NCI-H2227 (cell line): ENCODE measurements at regions not wholly inside any gene's neighbourhood (a gene's known extent, or its start where the extent isn't known, plus 50 kb on each side); places are given as distances from the start of the nearest gene placed in this dataset.

ENCODE experiments used
- DNase-seq: peaks from one replicate; lab custom pipeline; 2025; ENCODE audit not compliant: unreplicated experiment; lab: John Stamatoyannopoulos, UW

DNA sequence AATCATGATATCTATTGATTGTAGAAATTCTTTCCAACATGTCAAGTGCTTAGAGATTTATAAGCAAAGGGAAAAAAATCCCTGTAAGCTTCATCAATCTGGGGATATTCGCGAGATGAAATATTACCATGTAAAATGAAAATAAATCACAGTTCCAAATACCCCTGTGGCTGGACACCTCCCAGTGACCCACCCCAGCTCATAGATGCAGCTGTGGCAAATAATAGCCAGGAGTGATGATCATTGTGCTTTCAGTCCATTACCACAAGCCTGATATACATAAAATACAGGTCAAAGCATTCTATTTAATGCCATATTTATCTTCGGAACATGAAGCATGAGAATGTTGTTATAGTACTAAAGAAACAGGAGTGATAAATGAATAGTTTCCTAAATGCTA, 274.9 kb upstream of the LRRC7 start:
- no peak for DNase-seq

DNA sequence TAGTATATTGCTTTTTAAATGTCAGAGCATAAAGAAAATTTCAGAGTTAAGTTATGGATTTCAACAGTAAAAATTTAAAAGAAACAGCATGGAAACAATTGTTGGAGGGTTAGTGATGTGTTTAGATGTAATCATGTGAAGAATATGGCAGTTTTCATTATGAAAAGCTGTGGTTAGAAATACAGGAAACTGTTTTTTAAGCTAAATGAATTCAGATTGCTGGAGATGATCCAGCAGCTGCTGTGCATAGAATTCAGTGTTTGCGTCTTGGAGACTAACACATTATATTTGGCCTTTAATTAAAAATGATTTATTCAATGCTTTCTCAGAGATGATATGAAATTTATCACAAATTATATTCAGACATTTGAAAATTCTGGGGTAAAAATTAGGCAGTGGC, 273.6 kb upstream of the LRRC7 start:
- DNase-seq = no peak

DNA sequence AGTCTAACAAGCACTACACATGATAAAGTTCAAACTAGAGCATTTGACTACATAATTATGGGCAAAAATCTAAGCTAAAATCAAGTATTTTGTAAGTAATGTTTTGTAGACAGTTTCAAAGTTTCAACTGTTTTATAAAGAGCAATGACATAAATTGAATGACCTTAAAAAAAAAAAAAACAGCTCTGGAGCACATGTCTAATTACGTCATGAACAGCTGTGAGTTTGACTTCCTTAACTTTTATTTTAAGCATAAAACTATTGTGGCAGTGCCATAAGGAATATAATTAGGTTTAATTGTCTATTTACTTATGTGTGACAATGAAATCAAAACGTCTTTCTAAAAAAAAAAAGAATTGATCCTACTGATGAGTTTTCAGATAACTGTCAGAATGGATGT, 272.5 kb upstream of the LRRC7 start:
- DNase-seq = no peak

DNA sequence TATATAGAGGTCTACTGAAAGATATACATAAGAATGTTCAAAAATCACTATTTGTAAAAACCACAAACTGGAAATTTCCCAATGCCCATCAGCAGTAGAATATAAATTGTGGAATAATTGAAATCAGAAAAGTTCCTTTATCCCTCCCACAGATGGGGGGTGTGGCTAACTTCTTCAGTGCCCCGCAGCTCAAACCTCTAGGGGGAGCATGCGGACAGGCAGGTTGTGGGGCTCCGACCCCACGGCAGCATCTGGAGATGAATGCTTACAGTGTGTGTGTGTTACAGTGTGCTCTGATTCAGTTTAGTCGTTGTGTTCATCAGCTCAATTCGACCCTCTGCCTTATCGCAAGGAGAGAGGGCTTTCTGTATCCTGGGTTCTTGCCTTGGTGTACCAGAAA, 262.1 kb upstream of the LRRC7 start:
- no peak for DNase-seq

DNA sequence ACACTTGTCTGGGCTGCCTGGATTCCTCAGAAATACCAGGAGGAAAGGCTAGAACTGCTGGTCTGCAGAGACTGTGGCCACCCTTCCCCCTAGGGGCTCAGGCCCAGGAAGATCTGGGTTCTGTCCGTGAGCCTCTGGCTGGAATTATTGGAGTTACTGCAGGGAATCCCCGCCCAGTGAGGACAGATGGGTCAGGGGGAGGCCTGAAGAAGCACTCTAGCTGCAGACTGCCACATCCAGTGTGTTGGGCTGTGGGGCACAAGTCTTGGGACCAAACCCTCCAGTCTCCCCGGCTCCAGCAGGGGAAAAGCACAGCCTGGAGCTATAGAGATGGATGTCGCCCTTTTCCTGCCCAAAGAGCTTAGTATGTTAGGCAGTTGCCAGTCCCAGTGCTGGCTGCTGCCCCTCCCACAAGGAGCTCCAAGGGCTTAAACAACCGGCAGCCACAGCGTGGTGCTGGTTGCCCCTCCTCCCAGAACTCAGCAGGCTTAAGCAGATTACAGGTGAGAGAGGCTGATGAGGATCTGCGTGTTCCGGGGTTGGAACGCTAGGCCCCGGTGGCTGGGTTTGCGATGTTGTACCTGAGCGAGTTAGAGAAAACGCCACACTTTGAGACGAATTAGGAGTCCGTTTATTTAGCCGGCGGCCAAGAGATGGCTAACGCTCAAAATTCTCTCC, 255.5 kb upstream of the LRRC7 start:
- DNase-seq = no peak

DNA sequence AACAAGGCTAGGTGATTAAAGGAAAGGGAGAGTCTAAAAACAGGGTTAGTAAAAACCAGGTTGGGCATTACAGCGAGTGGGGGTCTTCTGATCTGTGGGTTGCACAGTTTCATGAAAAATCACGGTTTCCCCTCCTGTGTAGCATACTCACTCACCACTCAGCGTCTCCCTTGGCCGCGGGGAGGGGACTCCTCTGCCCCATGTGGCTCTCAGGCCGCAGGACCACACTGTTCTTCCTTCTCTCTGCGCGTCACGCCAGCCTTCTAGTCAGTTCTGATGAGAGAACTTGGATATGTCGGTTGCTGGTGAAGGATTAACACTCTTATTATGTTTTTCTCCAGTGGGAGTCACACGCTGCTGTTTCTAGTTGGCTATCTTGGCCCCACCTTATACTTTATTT, 254.6 kb upstream of the LRRC7 start:
- no peak for DNase-seq

DNA sequence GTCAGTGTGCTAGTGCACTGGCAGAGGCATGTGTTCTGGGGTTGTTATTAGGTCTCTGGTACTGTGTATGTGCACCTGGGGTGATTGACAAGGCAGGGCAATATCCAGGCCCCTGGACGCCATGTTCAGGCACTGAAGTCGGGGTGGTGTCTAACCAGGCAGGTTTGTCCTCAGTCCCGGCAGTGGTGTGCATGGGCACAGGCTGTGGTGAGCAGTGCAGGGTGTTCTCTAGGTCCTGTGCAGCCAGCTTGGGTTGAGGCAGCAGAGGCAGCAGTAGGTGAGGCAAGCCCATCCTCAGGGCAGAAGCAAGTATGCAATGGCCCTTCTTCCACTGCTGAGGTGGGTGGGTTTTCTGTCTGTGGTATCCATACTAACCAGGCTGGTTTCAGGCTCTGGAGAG, 252.3 kb upstream of the LRRC7 start:
- DNase-seq = no peak

DNA sequence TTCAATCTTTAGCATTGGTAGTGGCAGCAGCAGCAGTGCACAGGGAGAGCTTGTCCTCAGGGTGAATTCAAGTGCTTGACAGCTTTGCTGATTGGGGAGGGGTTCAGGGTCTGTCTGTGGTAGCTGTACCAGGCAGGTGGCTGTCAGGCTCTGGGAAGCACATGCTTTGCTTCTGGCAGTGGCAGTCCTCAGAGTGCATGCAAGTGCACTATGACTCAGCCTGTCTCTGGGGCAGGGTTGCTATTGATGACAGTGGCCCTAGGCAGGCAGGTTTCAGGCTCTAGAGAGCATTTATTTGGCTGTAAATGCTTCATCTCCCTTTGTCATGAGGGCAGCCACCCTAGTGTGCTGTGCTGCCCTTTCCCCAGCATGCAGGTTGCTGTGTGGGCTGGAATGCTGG, 251.9 kb upstream of the LRRC7 start:
- DNase-seq = no peak

DNA sequence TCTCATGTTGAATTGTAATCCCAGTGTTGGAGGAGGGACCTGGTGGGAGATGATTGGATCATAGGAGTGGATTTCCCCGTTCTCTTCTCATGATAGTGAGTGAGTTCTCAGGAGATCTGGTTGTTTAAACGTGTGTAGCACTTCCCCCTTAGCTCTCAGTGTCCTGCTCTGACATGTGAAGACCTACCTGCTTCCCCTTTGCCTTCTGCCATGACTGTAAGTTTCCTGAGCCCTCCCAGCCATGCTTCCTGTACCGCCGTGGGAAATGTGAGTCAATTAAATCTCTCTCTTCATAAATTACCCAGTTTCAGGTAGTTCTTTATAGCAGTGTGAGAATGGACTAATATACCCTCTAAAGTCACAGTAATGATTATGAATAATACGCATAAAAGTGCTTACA, 248.4 kb upstream of the LRRC7 start:
- no peak for DNase-seq

DNA sequence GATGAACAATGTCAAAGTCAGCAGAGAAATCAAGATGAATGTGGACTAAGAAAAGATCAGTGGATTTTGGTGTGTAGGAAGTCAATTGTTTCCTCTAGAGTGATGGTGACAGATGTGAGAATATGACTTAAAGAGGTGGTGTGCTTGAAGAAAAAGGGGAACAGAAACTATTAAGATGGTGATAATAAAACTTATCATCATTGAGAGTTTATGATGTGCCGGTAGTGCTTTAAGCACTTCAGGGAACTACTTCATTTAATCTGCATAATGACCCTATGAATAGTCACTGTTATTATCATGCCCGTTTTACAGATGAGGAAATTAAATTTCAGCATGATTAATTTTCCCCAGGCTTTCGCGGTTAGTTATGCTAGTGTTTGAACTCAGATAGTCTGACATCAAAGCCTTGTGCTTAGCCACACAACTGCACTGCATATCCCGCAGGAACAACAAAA, 246.9 kb upstream of the LRRC7 start:
- no peak for DNase-seq

DNA sequence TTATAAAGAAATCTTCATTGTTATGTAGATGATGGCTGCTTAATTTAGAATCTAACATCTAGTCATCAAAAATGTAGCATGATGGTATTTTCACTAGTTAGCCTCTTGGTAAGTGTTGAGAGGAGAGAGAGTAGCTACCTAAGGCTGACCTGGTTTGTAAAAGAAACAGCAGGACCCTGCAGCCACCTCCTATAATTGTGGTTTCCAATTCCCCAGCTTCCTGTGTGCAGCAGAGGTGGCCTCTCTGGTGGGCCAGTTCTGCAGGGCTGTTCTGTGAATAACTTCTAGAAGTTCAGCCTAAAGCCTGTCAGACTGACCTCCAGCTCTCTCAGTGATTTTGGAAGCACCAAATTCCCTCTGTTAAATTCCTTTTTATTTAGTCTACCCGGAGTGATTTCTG, 246.4 kb upstream of the LRRC7 start:
- DNase-seq = no peak

DNA sequence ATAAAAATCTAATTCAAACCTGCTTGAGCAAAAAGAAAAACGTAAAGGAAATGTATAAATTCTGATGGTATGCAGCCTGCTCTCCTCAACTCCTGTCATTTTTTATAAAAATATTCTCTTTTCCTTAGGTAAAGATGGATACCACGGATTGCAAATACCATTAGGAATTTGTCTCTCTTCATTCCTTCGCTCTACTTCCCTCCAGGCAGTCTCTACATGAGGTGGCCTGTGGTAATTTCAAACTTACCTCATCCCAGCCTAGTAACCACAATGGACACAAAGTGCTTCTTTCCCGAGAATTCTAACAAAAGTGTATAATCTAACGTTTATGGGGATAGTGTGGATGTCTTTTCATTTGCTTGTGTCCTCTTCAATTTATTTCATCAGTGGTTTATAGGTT, 239.5 kb upstream of the LRRC7 start:
- DNase-seq = no peak

DNA sequence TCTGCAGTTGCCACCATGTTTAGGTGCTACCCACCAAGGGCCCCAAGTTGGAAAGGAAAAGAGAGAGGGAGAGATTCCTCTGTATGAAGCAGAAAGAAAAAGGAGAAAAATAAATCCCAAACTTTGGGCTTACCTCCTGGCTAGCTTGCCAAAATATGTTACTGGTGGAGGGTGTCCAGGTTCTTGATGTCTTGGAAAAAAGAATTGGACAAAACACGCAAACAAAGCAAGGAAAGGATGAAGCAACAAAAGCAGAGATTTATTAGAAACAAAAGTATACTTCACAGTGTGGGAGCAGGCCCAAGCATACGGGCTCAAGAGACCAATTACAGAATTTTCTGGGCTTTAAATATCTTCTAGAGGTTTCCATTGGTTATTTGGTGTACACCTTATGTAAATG, 204.5 kb upstream of the LRRC7 start:
- no peak for DNase-seq

DNA sequence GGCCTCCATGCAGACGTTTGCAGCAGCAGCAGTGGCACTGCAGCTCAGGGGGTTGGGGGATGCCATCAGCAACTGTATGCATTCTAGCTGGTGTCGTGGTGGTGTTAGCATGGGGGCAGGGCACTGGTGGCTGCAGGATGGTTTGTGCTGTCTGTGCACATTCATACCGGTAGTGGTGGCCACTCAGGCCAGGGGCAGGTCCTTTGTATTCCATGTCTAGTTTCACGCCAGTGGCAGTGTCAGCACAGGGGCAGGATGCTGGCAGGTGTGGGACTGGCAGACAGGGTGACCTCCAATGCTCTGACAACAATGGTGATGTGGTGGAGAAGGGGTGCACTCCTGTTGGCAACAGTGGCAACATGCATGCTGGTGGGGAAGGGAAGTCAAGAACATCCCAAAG, 194.2 kb upstream of the LRRC7 start:
- no peak for DNase-seq

DNA sequence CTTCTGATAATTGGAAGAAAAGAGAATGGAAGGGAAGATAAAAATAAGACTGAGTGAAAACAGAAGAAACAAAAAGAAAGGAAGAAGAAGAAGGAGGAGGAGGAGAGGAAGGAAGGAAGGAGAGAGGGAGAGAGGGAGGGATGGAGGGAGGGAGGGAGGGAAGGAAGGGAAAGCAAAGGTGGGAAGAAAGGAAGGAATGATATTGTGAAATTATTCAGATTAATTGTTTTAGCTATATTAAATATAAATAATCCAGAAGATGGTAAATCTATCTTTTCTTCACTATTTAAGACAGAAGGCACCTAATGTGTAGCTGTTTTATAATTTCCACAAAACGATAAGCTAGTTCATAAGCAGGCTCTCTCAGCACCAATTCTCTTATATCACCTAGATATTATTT, 191.3 kb upstream of the LRRC7 start:
- DNase-seq = no peak

DNA sequence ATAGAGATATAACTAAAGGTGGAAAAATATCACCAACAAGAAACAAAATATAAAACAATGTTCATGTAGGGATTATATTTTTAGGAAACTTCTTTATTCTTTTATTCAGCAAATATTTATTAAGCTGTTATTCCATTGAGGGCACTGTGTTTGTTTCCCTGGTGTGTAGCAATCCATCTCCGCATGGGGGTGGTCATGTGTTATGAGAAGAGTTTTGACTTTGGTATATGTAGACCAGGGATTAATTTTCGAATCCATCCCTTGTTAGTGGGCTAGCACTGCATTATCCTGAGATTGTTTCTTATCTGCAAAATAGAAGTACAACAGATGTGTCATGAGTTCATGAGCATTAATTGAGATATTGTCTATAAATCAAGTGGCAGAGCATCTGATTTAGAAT, 190.2 kb upstream of the LRRC7 start:
- no peak for DNase-seq

DNA sequence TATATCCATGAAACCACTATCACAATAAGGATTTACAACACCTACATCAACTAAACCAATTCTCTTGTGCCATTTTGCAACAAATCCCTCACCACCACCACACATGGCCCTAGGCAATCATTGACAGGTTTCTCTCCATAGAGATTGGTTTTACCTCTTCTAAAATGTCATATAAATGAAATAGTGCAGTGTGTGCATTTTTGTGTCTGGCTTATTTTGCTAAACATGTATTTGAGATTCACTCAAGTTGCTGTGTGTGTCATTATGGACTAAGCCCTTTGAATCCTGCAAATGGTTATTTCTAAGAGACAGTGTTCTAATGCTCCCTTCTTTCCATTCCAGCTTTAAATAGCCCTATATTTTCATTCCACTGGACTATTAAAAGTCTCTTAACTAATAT, 179.7 kb upstream of the LRRC7 start:
- no peak for DNase-seq

DNA sequence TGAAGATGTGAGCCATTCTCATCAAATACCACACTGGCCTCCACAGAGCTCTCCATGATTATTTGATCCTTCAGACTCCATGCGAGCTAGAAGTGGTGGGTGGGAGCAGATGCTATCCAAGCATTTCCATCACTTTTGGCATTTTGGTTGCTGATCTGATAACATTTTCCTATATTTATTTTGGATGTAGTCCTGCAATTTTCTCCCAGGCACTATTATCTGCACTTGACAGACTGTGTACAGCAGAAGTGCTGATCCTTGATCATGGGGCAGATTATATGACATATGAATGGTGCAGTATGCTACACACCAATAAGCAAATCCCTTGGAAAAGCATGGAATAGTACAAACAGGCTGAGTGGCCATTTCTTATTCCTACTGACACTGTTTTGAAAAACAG, 167.6 kb upstream of the LRRC7 start:
- DNase-seq = no peak

DNA sequence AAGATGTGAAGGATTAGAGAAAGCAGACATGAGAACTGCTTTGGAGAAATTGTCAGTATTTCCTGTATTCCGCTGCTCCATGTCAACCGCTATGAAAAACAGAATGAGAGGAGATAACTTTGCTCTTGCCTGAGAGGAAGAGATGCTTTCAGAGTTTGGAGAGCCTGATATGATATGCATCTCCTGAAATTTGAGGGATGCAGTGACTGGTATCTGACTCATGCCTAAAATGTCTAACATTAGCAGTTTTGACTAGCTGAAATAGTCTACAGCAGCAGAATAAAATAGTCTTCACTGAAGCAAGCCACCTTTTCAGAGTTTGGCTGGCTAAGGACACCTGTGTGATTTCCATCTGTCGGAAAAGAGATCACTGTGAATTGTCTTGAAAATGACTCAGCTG, 165.8 kb upstream of the LRRC7 start:
- no peak for DNase-seq

DNA sequence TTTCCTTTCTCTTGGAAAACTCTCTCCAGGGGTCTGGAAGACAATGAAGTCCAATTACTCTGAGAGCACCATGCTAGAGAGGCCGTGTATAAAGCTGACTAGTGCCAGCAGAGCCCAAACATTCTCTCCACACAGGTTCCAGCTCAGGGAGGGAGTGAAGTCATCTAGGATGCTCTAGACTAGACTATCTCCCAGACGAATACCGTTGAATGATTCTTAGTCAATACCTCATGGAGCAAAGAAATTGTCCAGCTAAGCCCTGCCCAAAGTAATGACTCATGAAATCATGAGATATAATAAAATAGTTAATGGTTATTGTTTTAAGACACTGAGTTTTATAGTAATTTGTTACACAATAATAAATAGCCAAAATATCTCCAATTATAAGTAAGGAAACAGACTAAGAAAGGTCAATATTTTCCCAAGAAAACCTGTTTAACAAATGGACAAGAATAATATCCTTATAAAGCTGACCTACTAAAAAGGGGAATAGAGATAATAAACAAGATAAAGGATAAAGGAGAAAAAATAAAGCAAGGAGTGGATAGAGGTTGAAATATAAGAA, 163.9 kb upstream of the LRRC7 start:
- DNase-seq = peak; percentile 32

DNA sequence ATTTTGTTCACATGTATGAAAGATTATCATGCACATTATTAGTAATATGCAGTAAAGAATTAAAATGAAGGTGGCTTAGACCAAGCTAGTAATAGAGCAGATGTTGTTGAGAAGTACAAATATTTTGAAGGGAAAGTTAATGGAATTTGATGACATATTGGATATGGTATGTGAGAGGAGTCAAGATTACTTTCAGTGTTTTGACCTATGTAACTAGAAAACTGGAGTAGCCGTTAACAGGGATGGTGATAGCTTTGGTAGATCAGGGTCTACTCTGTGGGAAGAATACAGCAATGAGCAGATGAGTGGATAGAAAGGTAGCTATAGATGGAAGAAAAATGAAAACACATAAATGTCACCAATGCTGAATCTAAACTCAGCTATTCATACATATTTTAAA, 163.2 kb upstream of the LRRC7 start:
- DNase-seq = no peak

DNA sequence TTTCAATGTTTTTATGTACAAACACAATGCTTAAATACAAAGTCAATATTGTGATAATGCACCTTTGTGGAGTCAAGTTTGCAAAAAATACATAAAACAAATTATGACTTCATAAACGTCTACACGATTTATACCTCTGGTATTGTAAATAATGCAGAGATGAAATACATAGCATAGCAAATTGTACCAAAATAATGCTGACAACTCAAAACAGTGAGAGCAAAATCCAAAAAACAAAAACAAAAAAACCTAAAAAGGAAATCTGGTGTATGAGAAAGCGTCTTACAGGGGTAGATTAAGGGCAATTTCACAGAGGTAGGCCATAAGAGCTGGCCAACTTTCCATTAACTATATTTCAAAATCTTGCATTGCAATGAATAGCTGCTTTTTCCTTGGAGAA, 161.5 kb upstream of the LRRC7 start:
- no peak for DNase-seq

DNA sequence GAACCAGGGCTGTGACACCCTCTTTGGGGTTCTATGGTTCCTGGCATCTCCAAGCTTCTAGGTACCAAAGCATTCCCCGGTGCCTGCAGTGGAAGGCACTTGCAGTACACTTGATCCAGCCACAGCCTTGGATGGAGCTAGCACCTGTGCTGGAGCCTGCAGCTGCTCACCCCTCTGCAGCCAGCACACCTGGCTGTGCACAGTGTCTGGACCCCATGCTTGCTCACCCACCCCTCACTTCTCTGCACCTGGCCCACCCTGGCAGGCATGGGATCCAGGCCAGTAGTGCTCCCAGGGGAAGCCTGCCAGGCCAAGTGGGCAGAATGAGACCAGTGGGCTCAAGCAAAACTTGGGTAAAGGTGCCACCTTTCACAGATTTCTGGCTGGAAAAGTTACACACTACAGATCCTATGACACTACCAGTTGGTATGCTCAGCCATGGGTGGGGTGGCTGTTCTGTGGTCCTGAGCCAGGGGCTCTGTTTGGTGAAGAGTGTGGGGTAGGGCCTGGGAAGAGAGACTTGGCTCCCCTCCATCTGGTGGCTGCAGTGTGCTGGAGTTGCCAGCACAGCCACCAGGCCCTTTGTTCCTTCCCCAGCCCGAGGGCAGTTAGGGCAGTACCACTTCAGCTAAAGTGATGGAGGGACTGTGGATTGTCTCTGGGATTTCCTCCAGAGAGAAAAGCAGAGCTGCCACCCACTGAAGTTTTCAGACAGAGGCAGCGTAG, 157.8 kb upstream of the LRRC7 start:
- DNase-seq = no peak
